A673 (cell line): ENCODE measurements at regions not wholly inside any gene's neighbourhood (a gene's known extent, or its start where the extent isn't known, plus 50 kb on each side); places are given as distances from the start of the nearest gene placed in this dataset.

ENCODE experiments used
- BruUV-seq: library from RNA; stranded (reverse); fragments of 400-500 nt; replicated peaks from 2 replicates; lab custom pipeline; 2021; lab: Mats Ljungman, UMichigan
- CTCF ChIA-PET: fragments of 300-600 bp; sonication (Branson Sonifier 250); formaldehyde crosslinking; loops from one replicate; lab custom pipeline; 2022; ENCODE audit warnings: antibody characterized with exemption; lab: Charles Lee
- POLR2A ChIA-PET: fragments of 300-600 bp; sonication (Branson Sonifier 250); formaldehyde crosslinking; loops from one replicate; lab custom pipeline; 2022; ENCODE audit warnings: antibody characterized with exemption; ENCODE audit not compliant: low non-redundant PET; lab: Charles Lee
- DNase-seq: peaks from one replicate; pipeline ENCODE4 v3.0.0-alpha.2; 2015; ENCODE audit warnings: low spot score
- H3K27ac ChIP-seq: fragments of 200-600 bp; sonication (generic); 2 replicates; pipeline ENCODE4 v1.5.1; 2016; ENCODE audit warnings: mixed run types, low read depth, mild to moderate bottlenecking, mixed read lengths, antibody characterized with exemption, low read length; ENCODE audit not compliant: poor library complexity, severe bottlenecking
- H3K27me3 ChIP-seq: fragments of 200-600 bp; sonication (generic); replicated peaks from 2 replicates; pipeline ENCODE4 v1.6.1; 2017; ENCODE audit warnings: mixed run types, low read depth, mild to moderate bottlenecking, mixed read lengths, antibody characterized with exemption, low read length; ENCODE audit not compliant: insufficient read depth, poor library complexity
- H3K36me3 ChIP-seq: fragments of 200-600 bp; sonication (generic); 2 replicates; pipeline ENCODE4 v1.6.1; 2016; ENCODE audit warnings: mixed run types, mild to moderate bottlenecking, mixed read lengths, antibody characterized with exemption, low read length; ENCODE audit not compliant: insufficient read depth, poor library complexity, severe bottlenecking
- H3K4me1 ChIP-seq: fragments of 200-600 bp; sonication (generic); 2 replicates; pipeline ENCODE4 v1.6.1; 2017; ENCODE audit warnings: mixed run types, mild to moderate bottlenecking, mixed read lengths, antibody characterized with exemption, low read length; ENCODE audit not compliant: insufficient read depth, poor library complexity, severe bottlenecking
- H3K4me3 ChIP-seq: fragments of 200-600 bp; sonication (generic); 2 replicates; pipeline ENCODE4 v1.5.1; 2016; ENCODE audit warnings: low read depth, mixed run types, mild to moderate bottlenecking, mixed read lengths, low read length; ENCODE audit not compliant: poor library complexity, severe bottlenecking
- H3K9me3 ChIP-seq: fragments of 200-600 bp; sonication (generic); 2 replicates; pipeline ENCODE4 v1.6.1; 2016; ENCODE audit warnings: mixed run types, low read depth, mild to moderate bottlenecking, mixed read lengths, antibody characterized with exemption, low read length; ENCODE audit not compliant: poor library complexity, severe bottlenecking
- CTCF ChIP-seq: fragments of 300-800, 200-600 bp; sonication (generic); conservative IDR thresholded peaks from 2 replicates; pipeline ENCODE4 v1.5.1; 2017; ENCODE audit warnings: low read depth, mild to moderate bottlenecking, antibody characterized with exemption, low read length, moderate library complexity, mixed read lengths
- EZH2 ChIP-seq: fragments of 200-600 bp; sonication (generic); IDR thresholded peaks from 2 replicates; pipeline ENCODE4 v1.6.1; 2017; ENCODE audit warnings: borderline replicate concordance, low read depth, mild to moderate bottlenecking, mixed read lengths, antibody characterized with exemption, low read length; ENCODE audit not compliant: poor library complexity, severe bottlenecking
- intact Hi-C: fragments of 100-400 bp; cut with micrococcal nuclease; formaldehyde crosslinking; loops from one replicate; pipeline ENCODE4 v1.10.0; 2022; ENCODE audit not compliant: unreplicated experiment

- no peaks in the 10 kb centered on the region for H3K9me3 ChIP-seq
- CTCF ChIA-PET, result no interaction called here
- no peaks in the 10 kb centered on the region for H3K4me1 ChIP-seq
- POLR2A ChIA-PET, result no interaction called here
- no peak for TF ChIP-seq CTCF
- H3K27ac ChIP-seq, result no peak overlapping the region
- DNase-seq, result no peak
- no peak overlapping the region for H3K4me3 ChIP-seq
- BruUV-seq, result no TSS peak
- no peaks in the 10 kb centered on the region for H3K27me3 ChIP-seq
- no peaks in the 10 kb centered on the region for H3K36me3 ChIP-seq
- intact Hi-C loops, result no loop called here
Measured at GRCh38 chr3:56900801-56901200, 99.1 kb upstream of the ARHGEF3 start.

- Histone ChIP-seq H3K27me3 (no peaks in the 10 kb centered on the region), H3K36me3 (no peaks in the 10 kb centered on the region), H3K9me3 (no peaks in the 10 kb centered on the region), H3K4me3 (no peak overlapping the region), H3K27ac (no peak overlapping the region), H3K4me1 (no peaks in the 10 kb centered on the region)
- ChIA-PET CTCF (no interaction called here), POLR2A (no interaction called here)
- intact Hi-C loops, result no loop called here
- BruUV-seq, result no TSS peak
- DNase-seq, result no peak
- TF ChIP-seq CTCF, result no peak
- no peak for TF ChIP-seq EZH2
Measured at GRCh38 chr3:56899851-56900250, 98.1 kb upstream of the ARHGEF3 start.

GRCh38 chr3:56899078-56899477 lies 97.3 kb upstream of the ARHGEF3 start:
- ChIA-PET POLR2A (no interaction called here), CTCF (no interaction called here)
- Histone ChIP-seq H3K9me3 (no peaks in the 10 kb centered on the region), H3K27me3 (no peaks in the 10 kb centered on the region), H3K36me3 (no peaks in the 10 kb centered on the region), H3K4me1 (no peaks in the 10 kb centered on the region), H3K4me3 (no peak overlapping the region), H3K27ac (no peak overlapping the region)
- DNase-seq, result no peak
- no peak for TF ChIP-seq EZH2
- TF ChIP-seq CTCF, result no peak
- intact Hi-C loops, result no loop called here
- BruUV-seq, result no TSS peak
